Smooth muscle cell (in vitro differentiated cells): ENCODE measurements at regions not wholly inside any gene's neighbourhood (a gene's known extent, or its start where the extent isn't known, plus 50 kb on each side); places are given as distances from the start of the nearest gene placed in this dataset.
"Not testable (repeated sequence)": the region's sequence is repeated elsewhere in the genome, so short reads cannot be mapped to it uniquely, and the experiment has no call there.

ENCODE experiments used
- DNase-seq: peaks from one replicate; lab custom pipeline; 2025; ENCODE audit not compliant: unreplicated experiment; lab: John Stamatoyannopoulos, UW
- H2AFZ ChIP-seq: fragments of 200-600 bp; sonication (generic); 2 replicates; pipeline ENCODE4 v1.6.0; 2016; ENCODE audit warnings: antibody characterized with exemption, low read depth, mild to moderate bottlenecking
- H3F3A ChIP-seq: fragments of 200-600 bp; sonication (generic); 2 replicates; pipeline ENCODE4 v1.6.0; 2017; ENCODE audit warnings: antibody characterized with exemption, low read depth
- H3K27ac ChIP-seq: fragments of 200-600 bp; sonication (generic); 2 replicates; pipeline ENCODE4 v1.5.1; 2016; ENCODE audit warnings: low read depth, mild to moderate bottlenecking
- H3K27me3 ChIP-seq: fragments of 200-600 bp; sonication (generic); 2 replicates; pipeline ENCODE4 v1.6.1; 2016; ENCODE audit warnings: low read depth, mild to moderate bottlenecking
- H3K36me3 ChIP-seq: fragments of 200-600 bp; sonication (generic); 2 replicates; pipeline ENCODE4 v1.5.1; 2016; ENCODE audit warnings: low read depth
- H3K4me1 ChIP-seq: fragments of 200-600 bp; sonication (generic); 2 replicates; pipeline ENCODE4 v1.5.1; 2016; ENCODE audit warnings: low read depth
- H3K4me2 ChIP-seq: fragments of 200-600 bp; sonication (generic); 2 replicates; pipeline ENCODE4 v1.6.0; 2016; ENCODE audit warnings: mild to moderate bottlenecking
- H3K4me3 ChIP-seq: fragments of 200-600 bp; sonication (generic); 2 replicates; pipeline ENCODE4 v1.5.1; 2016; ENCODE audit warnings: mild to moderate bottlenecking
- H3K79me2 ChIP-seq: fragments of 200-600 bp; sonication (generic); 2 replicates; pipeline ENCODE4 v1.6.0; 2016; ENCODE audit warnings: low read depth, mild to moderate bottlenecking
- H3K9ac ChIP-seq: fragments of 200-600 bp; sonication (generic); 2 replicates; pipeline ENCODE4 v1.6.0; 2016; ENCODE audit warnings: low read depth
- H3K9me3 ChIP-seq: fragments of 200-600 bp; sonication (generic); replicated peaks from 2 replicates; pipeline ENCODE4 v1.5.1; 2016; ENCODE audit warnings: low read depth
- H4K20me1 ChIP-seq: fragments of 200-600 bp; sonication (generic); 2 replicates; pipeline ENCODE4 v1.6.0; 2016; ENCODE audit warnings: low read depth
- WGBS: methylation state at CpG from one replicate; pipeline ENCODE4 v1.1.7; 2016; ENCODE audit warnings: low lambda C conversion rate; 5-methylcytosine and 5-hydroxymethylcytosine counted together
- TF ChIP-seq, protein P1 (sequence below): fragments of 200-600 bp; sonication (generic); IDR thresholded peaks from 2 replicates; pipeline ENCODE4 v1.5.1; 2017; ENCODE audit warnings: borderline replicate concordance, mild to moderate bottlenecking, antibody characterized with exemption; ENCODE audit not compliant: insufficient read depth, poor library complexity, severe bottlenecking

DNA sequence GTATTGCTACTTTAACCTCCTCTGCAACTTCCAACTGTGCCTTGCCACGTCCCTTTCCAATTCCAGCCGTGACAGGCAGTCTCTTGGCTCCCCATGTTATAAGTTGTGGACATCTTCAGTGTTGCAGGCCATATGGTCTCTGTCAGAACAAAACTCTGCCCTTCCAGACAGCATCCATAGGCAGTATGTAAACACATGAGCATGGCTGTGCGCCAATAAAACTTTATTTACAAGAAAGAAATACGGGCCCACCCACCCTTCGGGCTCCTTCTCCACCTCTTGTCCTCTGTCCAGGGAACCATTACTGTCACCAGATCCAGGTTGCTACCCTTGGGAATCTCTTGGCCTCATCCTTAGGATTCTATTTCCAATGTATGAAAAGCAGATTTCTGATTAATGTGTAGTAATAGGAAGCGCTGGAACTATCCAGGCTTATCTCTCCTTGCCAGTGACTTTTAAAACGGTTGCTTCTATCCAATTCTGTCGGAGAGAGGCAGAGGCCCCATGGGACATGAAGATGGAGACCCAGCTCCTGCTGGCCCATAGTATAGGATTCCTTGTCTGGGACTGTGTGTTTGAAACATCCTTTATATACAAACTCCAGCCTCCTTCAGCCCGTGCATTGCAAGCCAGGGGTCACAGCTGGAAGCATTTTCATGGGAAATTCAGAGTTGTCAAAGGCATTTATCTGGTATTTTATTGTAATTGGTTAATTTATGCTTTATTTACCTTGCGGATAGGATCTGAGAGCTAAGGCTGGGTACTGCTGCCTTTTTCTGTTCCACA is 114.4 kb downstream of the ZNF664 start:
- no peak overlapping the region for H2AFZ ChIP-seq
- 73% methylated on average over 10 of the region's 10 CpGs for WGBS
- no peaks in the 10 kb centered on the region for H3K27me3 ChIP-seq
- H3K4me3 ChIP-seq = no peak overlapping the region
- no peaks in the 10 kb centered on the region for H3K9me3 ChIP-seq
- no peak overlapping the region for H3K4me2 ChIP-seq
- H3F3A ChIP-seq = no peaks in the 10 kb centered on the region
- DNase-seq = no peak
- no peak overlapping the region for H3K27ac ChIP-seq
- H3K9ac ChIP-seq = no peak overlapping the region
- H3K4me1 ChIP-seq = no peaks in the 10 kb centered on the region
- no peaks in the 10 kb centered on the region for H4K20me1 ChIP-seq
- H3K79me2 ChIP-seq = no peaks in the 10 kb centered on the region
- H3K36me3 ChIP-seq = no peaks in the 10 kb centered on the region
- TF ChIP-seq, protein P1, sequence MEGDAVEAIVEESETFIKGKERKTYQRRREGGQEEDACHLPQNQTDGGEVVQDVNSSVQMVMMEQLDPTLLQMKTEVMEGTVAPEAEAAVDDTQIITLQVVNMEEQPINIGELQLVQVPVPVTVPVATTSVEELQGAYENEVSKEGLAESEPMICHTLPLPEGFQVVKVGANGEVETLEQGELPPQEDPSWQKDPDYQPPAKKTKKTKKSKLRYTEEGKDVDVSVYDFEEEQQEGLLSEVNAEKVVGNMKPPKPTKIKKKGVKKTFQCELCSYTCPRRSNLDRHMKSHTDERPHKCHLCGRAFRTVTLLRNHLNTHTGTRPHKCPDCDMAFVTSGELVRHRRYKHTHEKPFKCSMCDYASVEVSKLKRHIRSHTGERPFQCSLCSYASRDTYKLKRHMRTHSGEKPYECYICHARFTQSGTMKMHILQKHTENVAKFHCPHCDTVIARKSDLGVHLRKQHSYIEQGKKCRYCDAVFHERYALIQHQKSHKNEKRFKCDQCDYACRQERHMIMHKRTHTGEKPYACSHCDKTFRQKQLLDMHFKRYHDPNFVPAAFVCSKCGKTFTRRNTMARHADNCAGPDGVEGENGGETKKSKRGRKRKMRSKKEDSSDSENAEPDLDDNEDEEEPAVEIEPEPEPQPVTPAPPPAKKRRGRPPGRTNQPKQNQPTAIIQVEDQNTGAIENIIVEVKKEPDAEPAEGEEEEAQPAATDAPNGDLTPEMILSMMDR = no peak

DNA sequence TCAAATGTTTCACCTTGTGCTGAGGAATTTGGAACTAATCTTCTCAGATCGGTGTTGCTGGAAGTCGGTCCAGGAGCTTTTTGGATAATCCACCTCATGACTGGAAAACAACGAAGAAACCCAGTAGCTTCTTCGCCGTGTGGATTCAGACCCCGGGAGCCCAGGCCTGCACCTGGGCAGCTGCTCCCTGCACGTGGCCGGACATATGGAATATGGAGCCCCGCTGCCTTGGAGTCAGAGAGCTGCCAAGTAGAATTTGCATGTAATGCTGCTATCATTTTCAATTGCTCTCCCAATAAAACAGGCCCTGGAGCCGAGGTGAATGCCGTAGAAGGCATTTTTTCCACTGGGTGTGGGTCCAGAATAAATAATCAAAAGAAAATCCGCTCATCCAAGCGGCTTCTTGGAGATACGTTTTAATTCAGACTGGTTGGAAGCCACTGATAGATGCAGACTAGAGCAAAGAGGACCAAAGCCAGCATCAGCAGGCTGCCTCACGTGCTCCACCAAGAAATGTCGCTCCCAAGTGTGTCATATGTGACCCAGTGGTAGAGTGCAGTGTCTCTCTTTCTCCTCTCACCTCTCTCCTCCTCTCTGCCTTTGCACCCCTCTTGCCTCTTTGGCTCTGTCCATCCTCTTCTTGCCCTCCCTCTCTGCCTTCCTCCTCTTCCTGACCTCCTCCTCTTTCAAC is 115.3 kb downstream of the ZNF664 start:
- 95% methylated on average over 16 of the region's 16 CpGs for WGBS
- H3K9me3 ChIP-seq = no peaks in the 10 kb centered on the region
- TF ChIP-seq, protein P1 = no peak
- no peaks in the 10 kb centered on the region for H4K20me1 ChIP-seq
- H3K4me1 ChIP-seq = no peaks in the 10 kb centered on the region
- no peaks in the 10 kb centered on the region for H3K79me2 ChIP-seq
- no peak overlapping the region for H3K27ac ChIP-seq
- H3K27me3 ChIP-seq = no peaks in the 10 kb centered on the region
- no peak overlapping the region for H3K4me2 ChIP-seq
- DNase-seq = no peak
- H2AFZ ChIP-seq = no peak overlapping the region
- H3K9ac ChIP-seq = no peak overlapping the region
- no peak overlapping the region for H3K4me3 ChIP-seq
- no peaks in the 10 kb centered on the region for H3F3A ChIP-seq
- H3K36me3 ChIP-seq = no peaks in the 10 kb centered on the region

DNA sequence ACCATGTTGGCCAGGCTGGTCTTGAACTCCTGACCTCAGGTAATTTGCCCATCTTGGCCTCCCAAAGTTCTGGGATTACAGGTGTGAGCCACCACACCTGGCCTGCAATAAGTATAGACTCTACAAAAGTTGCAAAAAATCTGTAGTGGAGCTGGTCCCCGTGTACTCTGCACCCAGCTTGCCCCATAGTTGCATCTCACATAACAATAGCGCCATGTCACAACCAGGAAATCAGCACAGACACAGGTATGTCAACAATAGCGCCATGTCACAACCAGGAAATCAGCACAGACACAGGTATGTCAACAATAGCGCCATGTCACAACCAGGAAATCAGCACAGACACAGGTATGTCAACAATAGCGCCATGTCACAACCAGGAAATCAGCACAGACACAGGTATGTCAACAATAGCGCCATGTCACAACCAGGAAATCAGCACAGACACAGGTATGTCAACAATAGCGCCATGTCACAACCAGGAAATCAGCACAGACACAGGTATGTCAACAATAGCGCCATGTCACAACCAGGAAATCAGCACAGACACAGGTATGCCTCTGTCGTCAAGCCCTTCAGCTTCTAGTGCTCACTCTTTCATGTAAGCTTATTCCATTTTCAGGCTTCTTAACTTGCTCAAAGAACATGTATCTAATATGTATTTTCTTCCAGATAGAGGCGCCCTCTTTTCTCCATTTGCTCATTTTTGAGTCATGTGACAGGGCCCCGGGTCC is 116.3 kb downstream of the ZNF664 start:
- 86% methylated on average over 8 of the region's 11 CpGs for WGBS
- not testable (repeated sequence) for H3K27ac ChIP-seq, H3K9me3 ChIP-seq, H3F3A ChIP-seq, H3K27me3 ChIP-seq, H4K20me1 ChIP-seq, H3K4me2 ChIP-seq, H3K4me3 ChIP-seq, H3K36me3 ChIP-seq, H2AFZ ChIP-seq, DNase-seq, H3K4me1 ChIP-seq, H3K79me2 ChIP-seq, H3K9ac ChIP-seq

DNA sequence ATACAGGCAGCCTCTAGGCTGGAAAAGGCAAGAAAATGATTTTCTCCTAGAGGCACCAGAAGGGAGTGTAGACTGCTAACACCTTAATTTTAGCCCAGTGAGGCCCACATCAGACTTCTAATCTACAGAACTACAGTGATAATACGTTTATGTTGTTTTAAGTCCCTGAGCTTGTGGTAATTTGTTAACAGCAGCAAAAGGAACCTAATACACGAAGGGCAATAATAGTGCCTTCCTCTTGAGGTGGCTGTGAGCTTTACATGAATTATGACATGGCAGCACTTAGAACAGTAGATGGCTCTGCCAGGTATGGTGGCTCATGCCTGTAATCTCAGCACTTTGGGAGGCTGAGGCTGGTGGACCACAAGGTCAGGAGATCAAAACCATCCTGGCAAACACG is 118.8 kb downstream of the ZNF664 start:
- WGBS = 90% methylated on average over 3 of the region's 3 CpGs
- Histone ChIP-seq H3K79me2 (no peaks in the 10 kb centered on the region), H2AFZ (no peak overlapping the region), H3K9ac (no peak overlapping the region), H3K4me3 (no peak overlapping the region), H3F3A (no peaks in the 10 kb centered on the region), H3K27me3 (no peaks in the 10 kb centered on the region), H3K4me2 (no peak overlapping the region), H3K9me3 (no peaks in the 10 kb centered on the region), H4K20me1 (no peaks in the 10 kb centered on the region), H3K27ac (no peak overlapping the region), H3K4me1 (no peaks in the 10 kb centered on the region), H3K36me3 (no peaks in the 10 kb centered on the region)
- no peak for DNase-seq
- TF ChIP-seq, protein P1 = no peak

DNA sequence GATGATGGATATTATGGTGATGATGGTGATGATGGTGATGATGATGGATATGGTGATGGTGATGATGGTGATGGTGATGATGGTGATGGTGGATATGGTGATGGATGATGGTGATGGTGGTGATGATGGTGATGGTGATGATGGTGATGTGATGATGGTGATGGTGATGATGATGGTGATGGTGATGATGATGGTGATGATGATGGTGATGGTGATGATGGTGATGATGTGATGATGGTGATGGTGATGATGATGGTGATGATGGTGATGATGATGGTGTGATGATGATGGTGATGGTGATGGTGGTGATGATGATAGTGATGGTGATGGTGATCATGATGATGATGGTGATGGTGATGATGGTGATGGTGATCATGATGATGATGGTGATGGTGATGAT is 119.5 kb downstream of the ZNF664 start:
- H3K4me2 ChIP-seq, H2AFZ ChIP-seq, H3K9me3 ChIP-seq, H3F3A ChIP-seq, H4K20me1 ChIP-seq, H3K36me3 ChIP-seq, H3K79me2 ChIP-seq, H3K4me1 ChIP-seq, H3K27ac ChIP-seq, H3K9ac ChIP-seq, H3K4me3 ChIP-seq, H3K27me3 ChIP-seq, DNase-seq: not testable (repeated sequence)
